MCF 10A (cell line): ENCODE measurements at regions not wholly inside any gene's neighbourhood (a gene's known extent, or its start where the extent isn't known, plus 50 kb on each side); places are given as distances from the start of the nearest gene placed in this dataset.

Experiments
- BruUV-seq: library from RNA; stranded (reverse); fragments of 400-500 nt; replicated peaks from 2 replicates; lab custom pipeline; 2021; lab: Mats Ljungman, UMichigan
- CTCF ChIA-PET: fragments of 300-600 bp; sonication (Branson Sonifier 250); formaldehyde crosslinking; extraction: SDS; loops from one replicate; lab custom pipeline; 2021; ENCODE audit warnings: antibody characterized with exemption, inconsistent platforms; lab: Yijun Ruan, JAX
- POLR2A ChIA-PET: fragments of 300-600, 350-650 bp; sonication (Branson Sonifier 250); formaldehyde crosslinking; extraction: SDS; loops from one replicate; lab custom pipeline; 2020; ENCODE audit warnings: antibody characterized with exemption, inconsistent platforms; lab: Yijun Ruan, JAX
- DNase-seq: peaks from one replicate; pipeline ENCODE4 v3.0.0-alpha.2; 2018; ENCODE audit not compliant: unreplicated experiment
- H3K27ac Mint-ChIP-seq: one replicate; pipeline ENCODE4 v1.8.0; 2022; ENCODE audit warnings: mild to moderate bottlenecking, low read depth, mixed read lengths; ENCODE audit not compliant: unreplicated experiment
- H3K27me3 Mint-ChIP-seq: one replicate; pipeline ENCODE4 v1.8.0; 2022; ENCODE audit warnings: mixed read lengths; ENCODE audit not compliant: insufficient read depth, unreplicated experiment
- H3K36me3 Mint-ChIP-seq: one replicate; pipeline ENCODE4 v1.8.0; 2022; ENCODE audit warnings: mild to moderate bottlenecking, moderate library complexity, mixed read lengths; ENCODE audit not compliant: insufficient read depth, unreplicated experiment
- H3K4me1 Mint-ChIP-seq: one replicate; pipeline ENCODE4 v1.8.0; 2022; ENCODE audit warnings: mixed read lengths; ENCODE audit not compliant: insufficient read depth, unreplicated experiment
- H3K4me3 Mint-ChIP-seq: one replicate; pipeline ENCODE4 v1.8.0; 2022; ENCODE audit warnings: mild to moderate bottlenecking, moderate library complexity, mixed read lengths; ENCODE audit not compliant: unreplicated experiment
- H3K9me3 Mint-ChIP-seq: one replicate; pipeline ENCODE4 v1.8.0; 2022; ENCODE audit warnings: mixed read lengths; ENCODE audit not compliant: unreplicated experiment
- intact Hi-C: fragments of 100-400 bp; cut with micrococcal nuclease; formaldehyde crosslinking; loops from 2 replicates; pipeline ENCODE4 v1.14.1; 2022
- TF ChIP-seq, protein P1 (sequence below): fragments of 200-600 bp; IDR thresholded peaks from one replicate; pipeline ENCODE4 v1.8.0; 2022; ENCODE audit warnings: antibody characterized with exemption, mild to moderate bottlenecking; ENCODE audit not compliant: unreplicated experiment

DNA sequence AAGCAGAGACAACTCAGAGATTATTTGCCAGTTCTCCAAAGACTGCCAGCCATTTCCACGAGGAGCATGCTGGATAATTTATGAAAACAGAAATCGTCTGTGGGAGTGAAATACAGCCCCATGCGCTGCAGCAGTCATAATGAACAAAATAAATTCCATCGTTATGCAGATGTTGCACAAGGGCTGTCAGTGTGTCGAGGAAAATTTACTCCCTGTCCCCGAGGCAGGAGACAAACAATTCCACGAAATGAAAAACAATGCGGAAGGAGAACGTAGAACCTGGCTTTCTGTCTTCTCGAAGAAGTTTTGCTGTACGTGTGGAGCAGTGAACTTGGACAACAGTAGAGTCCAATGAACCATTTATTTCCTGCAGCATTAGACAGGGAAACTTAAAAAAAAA is 399.4 kb downstream of the CD83 start:
- TF ChIP-seq, protein P1, sequence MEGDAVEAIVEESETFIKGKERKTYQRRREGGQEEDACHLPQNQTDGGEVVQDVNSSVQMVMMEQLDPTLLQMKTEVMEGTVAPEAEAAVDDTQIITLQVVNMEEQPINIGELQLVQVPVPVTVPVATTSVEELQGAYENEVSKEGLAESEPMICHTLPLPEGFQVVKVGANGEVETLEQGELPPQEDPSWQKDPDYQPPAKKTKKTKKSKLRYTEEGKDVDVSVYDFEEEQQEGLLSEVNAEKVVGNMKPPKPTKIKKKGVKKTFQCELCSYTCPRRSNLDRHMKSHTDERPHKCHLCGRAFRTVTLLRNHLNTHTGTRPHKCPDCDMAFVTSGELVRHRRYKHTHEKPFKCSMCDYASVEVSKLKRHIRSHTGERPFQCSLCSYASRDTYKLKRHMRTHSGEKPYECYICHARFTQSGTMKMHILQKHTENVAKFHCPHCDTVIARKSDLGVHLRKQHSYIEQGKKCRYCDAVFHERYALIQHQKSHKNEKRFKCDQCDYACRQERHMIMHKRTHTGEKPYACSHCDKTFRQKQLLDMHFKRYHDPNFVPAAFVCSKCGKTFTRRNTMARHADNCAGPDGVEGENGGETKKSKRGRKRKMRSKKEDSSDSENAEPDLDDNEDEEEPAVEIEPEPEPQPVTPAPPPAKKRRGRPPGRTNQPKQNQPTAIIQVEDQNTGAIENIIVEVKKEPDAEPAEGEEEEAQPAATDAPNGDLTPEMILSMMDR: no peak
- Mint-ChIP-seq H3K27ac (no peak overlapping the region), H3K36me3 (peaks cover 6% of the 10 kb centered on the region), H3K27me3 (no peaks in the 10 kb centered on the region), H3K4me1 (peaks cover 6% of the 10 kb centered on the region), H3K4me3 (no peak overlapping the region), H3K9me3 (no peaks in the 10 kb centered on the region)
- ChIA-PET POLR2A (no interaction called here), CTCF (no interaction called here)
- intact Hi-C loops: no loop called here
- DNase-seq: no peak
- BruUV-seq: no TSS peak

DNA sequence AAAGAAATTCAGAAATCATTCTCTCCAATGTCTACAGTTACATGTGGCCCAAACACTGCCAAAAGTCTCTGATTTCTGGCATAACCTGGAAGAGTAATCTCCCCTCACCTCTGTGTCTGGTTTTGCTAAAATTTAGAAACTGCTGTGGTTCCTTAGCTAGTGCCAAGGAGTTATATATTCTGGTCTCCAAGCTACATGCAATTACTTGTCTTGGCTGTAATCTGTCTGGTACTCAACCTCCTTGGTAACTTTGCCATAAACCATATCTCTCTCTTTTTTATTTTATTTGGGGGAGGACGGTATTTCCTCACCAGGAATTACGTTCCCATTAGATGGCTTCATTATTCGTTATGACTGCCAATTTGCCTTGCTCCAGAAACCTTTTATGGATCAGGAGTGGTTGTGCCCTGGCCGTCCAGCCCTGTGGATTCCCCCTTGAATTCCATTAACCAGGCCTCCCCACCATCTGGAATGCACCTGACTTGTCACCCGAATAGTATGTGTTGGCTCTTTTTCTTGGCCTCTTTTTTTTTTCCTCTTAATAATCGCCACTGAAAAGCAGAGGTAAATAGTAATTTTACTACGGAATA is 400.0 kb downstream of the CD83 start:
- DNase-seq: no peak
- H3K9me3 Mint-ChIP-seq: no peaks in the 10 kb centered on the region

DNA sequence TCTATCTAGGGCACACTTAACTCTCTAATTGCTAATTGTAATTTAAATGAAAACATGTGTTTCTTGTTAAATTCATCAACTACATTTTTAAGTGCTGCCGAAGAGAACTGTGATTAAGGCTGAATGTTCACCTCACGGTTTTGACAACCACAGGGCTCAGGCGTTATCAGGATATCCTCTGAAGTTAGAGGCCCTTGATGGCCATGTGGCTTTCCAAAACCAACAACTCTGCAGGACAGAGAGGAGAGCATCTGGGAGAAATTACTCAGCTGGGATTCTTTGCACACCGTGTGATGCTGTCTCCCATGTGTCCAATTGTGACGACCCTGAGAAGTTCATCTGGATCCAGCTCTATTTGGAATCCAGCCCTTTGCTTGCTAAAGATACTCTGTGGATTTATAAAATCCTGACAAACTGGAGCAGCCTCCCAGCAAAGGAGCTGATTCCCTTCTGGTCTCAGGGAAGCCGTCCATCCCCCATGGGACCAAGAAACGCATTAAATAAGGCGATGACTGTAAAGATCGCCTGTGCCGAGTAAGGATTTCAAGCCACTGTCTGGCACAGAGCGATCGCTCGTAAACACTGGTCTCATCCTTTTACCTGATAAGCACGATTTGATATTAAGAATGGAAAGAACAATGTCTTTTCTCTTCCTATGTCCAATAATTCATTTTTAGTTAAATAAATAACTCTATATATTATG is 401.1 kb downstream of the CD83 start:
- Mint-ChIP-seq H3K36me3 (peaks cover 6% of the 10 kb centered on the region), H3K4me3 (no peak overlapping the region), H3K9me3 (no peaks in the 10 kb centered on the region), H3K4me1 (peaks cover 6% of the 10 kb centered on the region), H3K27me3 (no peaks in the 10 kb centered on the region), H3K27ac (no peak overlapping the region)
- DNase-seq: no peak
- no TSS peak for BruUV-seq
- TF ChIP-seq, protein P1: no peak
- intact Hi-C loops: no loop called here
- ChIA-PET CTCF (interaction anchor here (0.6 kb wide), 1 partner anchor 41 kb away, joined by 3 read pairs; no protein-coding TSS in a partner anchor), POLR2A (no interaction called here)

More for the DNA sequence above, 400.0 kb downstream of the CD83 start:
- peaks cover 6% of the 10 kb centered on the region for H3K36me3 Mint-ChIP-seq
- ChIA-PET POLR2A (no interaction called here), CTCF (no interaction called here)
- H3K27me3 Mint-ChIP-seq: no peaks in the 10 kb centered on the region
- H3K4me1 Mint-ChIP-seq: peaks cover 6% of the 10 kb centered on the region
- no peak overlapping the region for H3K4me3 Mint-ChIP-seq
- intact Hi-C loops: no loop called here
- TF ChIP-seq, protein P1: no peak
- no peak overlapping the region for H3K27ac Mint-ChIP-seq
- no TSS peak for BruUV-seq

DNA sequence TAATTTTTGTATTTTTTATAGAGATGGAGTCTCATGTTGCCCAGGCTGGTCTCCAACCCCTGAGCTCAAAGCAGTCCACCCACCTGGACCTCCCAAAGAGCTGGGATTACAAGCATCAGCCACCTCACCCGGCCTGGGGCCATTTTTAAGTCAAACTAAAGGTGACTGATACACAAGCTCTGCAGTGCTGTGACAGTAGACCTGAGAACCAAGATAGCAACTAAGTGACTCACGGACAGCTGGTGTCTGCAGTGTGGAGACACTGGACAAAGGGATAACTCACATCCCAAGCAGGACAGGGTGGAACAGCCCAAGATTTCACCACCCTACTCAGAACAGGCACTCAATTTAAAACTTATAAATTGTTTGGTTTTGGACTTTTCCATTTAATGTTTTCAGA is 402.5 kb downstream of the CD83 start:
- no TSS peak for BruUV-seq
- no peak for DNase-seq
- Mint-ChIP-seq H3K9me3 (no peaks in the 10 kb centered on the region), H3K4me3 (no peak overlapping the region), H3K27ac (no peak overlapping the region), H3K4me1 (peaks cover 6% of the 10 kb centered on the region), H3K27me3 (no peaks in the 10 kb centered on the region), H3K36me3 (peaks cover 6% of the 10 kb centered on the region)
- intact Hi-C loops: no loop called here
- TF ChIP-seq, protein P1: no peak
- POLR2A ChIA-PET: no interaction called here
- CTCF ChIA-PET: interaction anchor here (0.6 kb wide), 1 partner anchor 21 kb away, joined by 3 read pairs; no protein-coding TSS in a partner anchor
